IPS-18c (cell line): ENCODE measurements at regions not wholly inside any gene's neighbourhood (a gene's known extent, or its start where the extent isn't known, plus 50 kb on each side); places are given as distances from the start of the nearest gene placed in this dataset.

ENCODE experiments used
- H3K4me3 ChIP-seq: 2 replicates; pipeline ENCODE4 v1.7.0; 2013; ENCODE audit warnings: low read depth, mild to moderate bottlenecking, low read length, moderate library complexity; ENCODE audit not compliant: insufficient read depth
- H3K9me3 ChIP-seq: one replicate; pipeline ENCODE4 v1.6.1; 2013; ENCODE audit warnings: mild to moderate bottlenecking, low read length, moderate library complexity; ENCODE audit not compliant: control insufficient read depth, insufficient read depth

GRCh38 chr12:127414186-127414585 is 852.8 kb upstream of the TMEM132C start:
- Histone ChIP-seq H3K4me3 (no peak overlapping the region), H3K9me3 (peaks cover 7% of the 10 kb centered on the region)

GRCh38 chr12:127414636-127415035 is 852.3 kb upstream of the TMEM132C start:
- peaks cover 7% of the 10 kb centered on the region for H3K9me3 ChIP-seq
- H3K4me3 ChIP-seq, result no peak overlapping the region

GRCh38 chr12:127416796-127417195 is 850.2 kb upstream of the TMEM132C start:
- Histone ChIP-seq H3K9me3 (peaks cover 7% of the 10 kb centered on the region), H3K4me3 (no peak overlapping the region)

DNA sequence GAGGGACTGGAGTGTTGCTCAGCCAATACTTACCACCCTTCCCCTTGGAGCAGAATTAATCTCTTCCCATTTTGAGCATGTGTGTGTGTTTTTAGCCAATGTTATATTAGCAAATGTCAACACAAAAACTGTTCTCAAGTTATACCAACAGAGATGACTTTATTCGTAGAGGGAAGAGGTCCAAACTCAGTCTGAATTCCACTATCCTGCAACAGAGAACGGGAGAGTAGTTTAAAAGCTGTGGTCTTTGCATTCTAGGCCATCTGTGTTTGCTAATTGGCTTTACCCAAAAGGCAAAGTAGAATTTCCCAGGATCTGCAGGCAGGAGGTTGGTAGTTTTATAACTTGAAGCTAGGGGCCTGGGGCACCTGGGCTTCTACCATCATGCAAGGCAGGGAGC is 847.9 kb upstream of the TMEM132C start:
- Histone ChIP-seq H3K9me3 (peaks cover 4% of the 10 kb centered on the region), H3K4me3 (no peak overlapping the region)

DNA sequence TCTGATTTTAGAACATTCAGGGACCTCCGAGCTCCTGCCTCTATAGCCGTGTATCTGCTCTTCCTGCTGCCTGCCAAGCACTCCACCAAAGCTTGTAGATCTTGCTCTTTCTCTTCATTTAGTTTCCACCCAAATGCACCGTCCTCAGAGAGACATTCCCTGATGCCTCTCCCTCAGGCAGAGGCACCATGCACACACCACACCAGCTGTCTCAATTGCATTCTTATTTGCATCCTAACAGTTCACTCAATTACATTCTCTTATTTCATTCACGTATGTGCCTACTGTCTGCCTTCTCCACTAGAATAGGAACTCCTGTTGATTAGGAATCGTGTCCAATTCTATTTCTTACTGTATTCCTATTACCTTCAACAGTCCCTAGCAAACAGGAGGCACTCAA is 845.4 kb upstream of the TMEM132C start:
- H3K9me3 ChIP-seq, result peaks cover 4% of the 10 kb centered on the region
- H3K4me3 ChIP-seq, result no peak overlapping the region

GRCh38 chr12:127422935-127423566 is 843.9 kb upstream of the TMEM132C start:
- no peak overlapping the region for H3K4me3 ChIP-seq
- peaks cover under 1% of the 10 kb centered on the region for H3K9me3 ChIP-seq

DNA sequence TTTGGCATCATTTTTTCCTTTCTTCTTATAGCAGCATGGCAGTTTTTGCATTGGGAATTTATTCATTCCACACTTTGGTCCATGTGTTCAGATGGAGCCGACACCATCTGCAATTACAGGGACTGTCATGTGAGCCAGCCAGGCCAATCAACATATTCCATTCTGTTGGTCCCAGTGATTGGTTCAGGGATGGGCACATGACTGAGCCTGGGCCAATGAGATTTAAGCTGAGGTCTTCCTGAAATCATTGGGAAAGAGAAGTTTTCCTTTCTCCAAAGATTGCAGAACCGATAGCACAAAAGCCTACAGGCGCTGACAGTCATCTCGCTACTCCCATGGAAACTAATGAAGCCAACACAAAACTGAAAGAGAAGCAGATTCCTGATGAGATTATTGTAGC is 841.5 kb upstream of the TMEM132C start:
- no peak overlapping the region for H3K4me3 ChIP-seq
- no peaks in the 10 kb centered on the region for H3K9me3 ChIP-seq

DNA sequence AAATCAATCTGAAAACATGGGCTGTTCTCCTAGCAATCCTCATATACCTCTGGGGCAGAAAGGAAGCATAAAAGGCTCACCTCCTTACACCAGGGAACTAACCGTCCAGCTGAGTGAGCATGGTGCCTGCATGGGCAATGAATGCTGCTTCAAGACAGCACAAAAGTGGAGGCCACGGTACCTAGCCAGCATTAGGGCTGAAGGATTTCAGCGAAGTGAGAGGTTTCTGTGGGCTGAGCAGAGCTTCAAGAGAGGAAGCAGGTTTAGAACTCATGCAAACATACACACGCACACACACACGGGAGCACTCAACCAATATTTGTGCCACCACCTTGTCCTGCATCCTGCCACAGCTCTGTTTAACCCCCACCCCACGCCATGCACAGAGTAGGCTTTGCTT is 838.5 kb upstream of the TMEM132C start:
- no peaks in the 10 kb centered on the region for H3K9me3 ChIP-seq

DNA sequence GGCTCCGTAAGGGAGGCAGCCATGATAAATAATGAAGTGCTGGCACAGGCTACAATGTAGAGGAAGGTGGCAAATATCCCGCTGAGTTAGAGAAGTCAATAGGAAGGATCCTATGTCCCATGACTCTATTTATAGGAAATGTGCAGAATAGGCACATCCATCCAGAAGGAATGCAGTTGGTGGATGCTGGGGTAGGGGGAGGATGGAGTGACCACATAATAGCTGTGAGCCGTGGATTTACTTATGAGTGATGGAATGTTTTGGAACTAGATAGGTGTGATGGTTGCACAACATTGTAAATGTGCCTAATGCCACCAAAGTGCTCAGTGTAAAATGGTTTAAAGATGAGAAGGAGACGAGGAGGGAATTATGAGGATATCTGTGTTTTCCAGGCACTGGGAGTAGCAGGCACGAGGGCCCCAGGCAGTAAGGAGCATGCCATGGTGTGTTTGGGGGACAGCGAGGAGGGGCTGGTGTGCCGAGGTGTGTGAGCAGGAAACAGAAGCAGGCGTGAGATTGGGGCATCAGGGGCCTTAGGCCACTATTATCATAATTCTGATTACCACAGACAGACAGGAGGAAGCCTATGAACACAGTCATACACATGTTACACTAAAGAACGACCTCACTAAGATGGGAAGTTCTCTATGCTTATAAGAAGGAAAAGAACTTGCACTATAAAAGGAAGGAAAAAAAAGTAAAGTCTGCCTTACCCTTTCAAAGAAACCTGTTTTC is 837.3 kb upstream of the TMEM132C start:
- Histone ChIP-seq H3K9me3 (no peaks in the 10 kb centered on the region), H3K4me3 (no peak overlapping the region)

More for the DNA sequence above, 838.5 kb upstream of the TMEM132C start:
- no peak overlapping the region for H3K4me3 ChIP-seq

GRCh38 chr12:127430401-127430800 is 836.6 kb upstream of the TMEM132C start:
- no peak overlapping the region for H3K4me3 ChIP-seq
- H3K9me3 ChIP-seq, result no peaks in the 10 kb centered on the region

DNA sequence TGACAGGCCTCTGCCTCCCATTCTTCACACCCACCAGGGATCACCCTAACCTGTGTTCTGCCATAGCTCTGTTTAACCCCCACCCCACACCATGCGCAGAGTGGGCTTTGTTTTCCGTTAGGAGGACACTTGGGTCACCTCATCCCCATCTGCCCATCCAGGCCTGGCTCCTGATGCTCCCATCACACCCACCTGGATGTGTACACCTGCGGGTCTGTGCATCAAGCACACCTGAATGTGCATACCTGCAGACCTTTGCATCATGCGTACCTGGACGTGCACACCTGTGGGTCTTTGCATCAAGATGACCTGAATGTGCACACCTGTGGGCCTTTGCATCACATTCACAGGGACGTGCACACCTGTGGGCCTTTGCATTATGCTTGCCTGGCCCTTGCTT is 835.8 kb upstream of the TMEM132C start:
- no peaks in the 10 kb centered on the region for H3K9me3 ChIP-seq
- H3K4me3 ChIP-seq, result no peak overlapping the region

DNA sequence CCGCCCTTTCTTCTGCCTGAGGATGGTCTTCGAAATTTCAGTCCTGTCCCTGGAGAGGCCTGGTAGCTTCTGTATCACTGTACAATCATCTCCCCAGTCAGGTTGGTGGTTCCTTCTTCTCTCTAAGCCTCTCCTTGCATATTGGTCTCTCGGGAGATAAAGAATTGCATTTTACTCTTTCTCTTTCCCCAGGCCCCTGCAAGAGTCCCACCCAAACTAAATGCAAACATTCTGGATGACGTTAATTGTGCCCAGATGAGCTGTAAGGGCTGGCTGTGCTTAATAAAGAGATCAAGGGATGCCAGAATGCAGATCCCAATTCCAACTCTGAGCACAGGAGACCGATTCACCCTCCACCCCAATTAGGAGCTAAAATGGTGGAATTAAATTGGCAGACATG is 835.4 kb upstream of the TMEM132C start:
- Histone ChIP-seq H3K9me3 (no peaks in the 10 kb centered on the region), H3K4me3 (no peak overlapping the region)

DNA sequence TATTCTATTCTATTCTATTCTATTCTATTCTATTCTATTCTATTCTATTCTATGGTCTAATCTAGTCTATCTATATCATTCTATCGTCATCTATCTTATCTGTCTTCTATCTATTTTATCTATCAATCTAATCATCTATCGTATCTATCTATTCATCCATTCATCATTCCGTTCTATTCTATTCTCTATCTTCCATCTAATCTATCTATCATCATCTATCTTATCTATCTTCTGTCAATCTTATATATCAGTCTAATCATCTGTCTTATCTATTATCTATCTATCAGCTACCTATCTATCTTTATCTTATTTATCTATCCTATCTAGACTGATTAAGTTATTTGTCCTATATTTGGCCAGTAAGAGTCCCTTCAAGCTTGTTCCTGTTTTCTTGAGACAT is 831.5 kb upstream of the TMEM132C start:
- H3K4me3 ChIP-seq, result no peak overlapping the region

GRCh38 chr12:127438512-127439244 is 828.3 kb upstream of the TMEM132C start:
- Histone ChIP-seq H3K9me3 (peaks cover 3% of the 10 kb centered on the region), H3K4me3 (no peak overlapping the region)

More for the DNA sequence above, 831.5 kb upstream of the TMEM132C start:
- no peaks in the 10 kb centered on the region for H3K9me3 ChIP-seq

GRCh38 chr12:127445581-127446139 is 821.3 kb upstream of the TMEM132C start:
- Histone ChIP-seq H3K9me3 (peaks cover 3% of the 10 kb centered on the region), H3K4me3 (no peak overlapping the region)

GRCh38 chr12:127448906-127449305 is 818.1 kb upstream of the TMEM132C start:
- no peak overlapping the region for H3K4me3 ChIP-seq
- H3K9me3 ChIP-seq, result no peaks in the 10 kb centered on the region

DNA sequence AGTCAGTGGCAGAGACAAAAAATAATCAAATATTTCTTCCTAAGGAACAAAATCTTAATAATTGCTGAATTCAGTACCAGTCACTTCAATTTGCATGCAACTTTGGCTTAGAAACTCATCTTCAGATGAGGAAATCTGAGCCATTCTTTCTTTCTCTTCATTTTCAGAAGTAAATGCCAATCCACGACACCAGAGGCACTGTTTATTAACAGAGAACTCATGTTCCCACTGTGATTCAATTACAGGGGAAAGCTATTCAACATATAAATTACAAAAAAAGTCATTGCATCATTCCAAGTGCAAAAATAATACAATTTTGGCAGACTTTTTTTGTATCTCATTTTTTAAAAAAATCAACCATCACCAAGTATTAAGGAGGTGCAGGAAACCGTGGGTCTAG is 816.1 kb upstream of the TMEM132C start:
- Histone ChIP-seq H3K4me3 (no peak overlapping the region), H3K9me3 (no peaks in the 10 kb centered on the region)
